Psoas muscle (tissue), 7 donors: ENCODE measurements at regions not wholly inside any gene's neighbourhood (a gene's known extent, or its start where the extent isn't known, plus 50 kb on each side); places are given as distances from the start of the nearest gene placed in this dataset.

ENCODE experiments used
- ATAC-seq, 4 donors: fragments of 200-7000 bp; cut with Tn5 transposase; one replicate each; pipeline ENCODE4 v1.9.1; 2020; ENCODE audit warnings: moderate library complexity in 3 of 4, mild to moderate bottlenecking in 2 of 4
- DNase-seq, 2 donors: peaks; one replicate each; pipeline ENCODE4 v3.0.0-alpha.2; 2020
- H3K27ac ChIP-seq: fragments of 200-600 bp; one replicate; pipeline ENCODE4 v1.8.0; 2022
- H3K27me3 ChIP-seq, 3 donors: fragments of 200-600 bp in 1 of 3; one replicate each; pipeline versions ENCODE4 v1.6.1 to v1.8.0; 2013 to 2022; ENCODE audit warnings: low read length in 2 of 3, mild to moderate bottlenecking in 2 of 3, moderate library complexity in 1 of 3; ENCODE audit not compliant: insufficient read depth in 3 of 3
- H3K36me3 ChIP-seq, 2 donors: fragments of 200-600 bp in 1 of 2; one replicate each; pipeline versions ENCODE4 v1.6.1 to v1.8.0; 2013 to 2022; ENCODE audit warnings: low read depth in 1 of 2, mild to moderate bottlenecking in 1 of 2, moderate library complexity in 1 of 2; ENCODE audit not compliant: insufficient read depth in 1 of 2
- H3K4me1 ChIP-seq: fragments of 200-600 bp; one replicate; pipeline ENCODE4 v1.8.0; 2022
- H3K4me3 ChIP-seq: fragments of 200-600 bp; one replicate; pipeline ENCODE4 v1.8.0; 2022; ENCODE audit warnings: mild to moderate bottlenecking
- H3K9me3 ChIP-seq: fragments of 200-600 bp; one replicate; pipeline ENCODE4 v1.8.0; 2022
- CTCF ChIP-seq: fragments of 200-600 bp; IDR thresholded peaks from one replicate; pipeline ENCODE4 v1.8.0; 2022; ENCODE audit warnings: antibody characterized with exemption
- WGBS, 3 donors: extraction: QIAGEN DNeasy Blood & Tissue Kit; methylation state at CpG; one replicate each; pipeline versions ENCODE4 v1.1.6 to v1.1.7; 2013; 5-methylcytosine and 5-hydroxymethylcytosine counted together
- intact Hi-C, 2 donors: fragments of 100-400 bp; cut with DNase I; formaldehyde crosslinking; loops; one replicate each; pipeline versions ENCODE4 v1.11.0 to v1.14.2; 2022
- donor health status: healthy with polysubstance abuse.
- donor health status: DM: no; HTN: no; CAD: no; lungs with moderate emphysema.
- donor health status: Bipolar disorder and iron deficiency.
- donor health status: healthy.
- donor health status: DM: yes; HTN: yes; CAD: no.
- donor health status: DM: no; HTN: no; CAD: no.
- donor health status: DM: yes; HTN: yes; CAD: no.

DNA sequence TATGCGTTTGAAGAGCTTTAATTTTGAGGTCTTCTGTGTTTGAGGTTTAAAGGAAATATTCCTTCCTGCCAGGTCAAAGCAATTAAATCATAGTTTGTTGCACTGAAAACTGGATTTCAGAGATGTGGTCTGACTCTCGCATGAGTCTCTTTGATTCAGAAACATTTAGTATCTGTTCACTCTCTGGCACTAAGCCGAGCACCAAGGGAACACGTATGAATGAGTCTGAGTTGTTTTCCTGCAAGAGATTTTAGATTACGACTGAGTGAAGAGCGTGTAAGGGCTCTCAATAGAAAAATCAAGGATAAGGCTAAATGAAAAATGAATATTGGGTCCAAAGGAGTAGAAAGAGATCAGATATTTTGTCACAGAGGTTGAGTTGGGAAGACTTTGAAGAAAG is 875.4 kb upstream of the PRKX start:
- no peaks in the 10 kb centered on the region for H3K9me3 ChIP-seq
- TF ChIP-seq CTCF, result no peak
- WGBS, 3 donors, result 74 to 81% (median 76%) methylated on average over 6 of the region's 6 CpGs
- DNase-seq (no peak), ATAC-seq (no peak)
- intact Hi-C loops, result no loop called here
- no peaks in the 10 kb centered on the region for H3K36me3 ChIP-seq
- no peaks in the 10 kb centered on the region for H3K4me1 ChIP-seq
- H3K27me3 ChIP-seq, result no peaks in the 10 kb centered on the region
- H3K27ac ChIP-seq, result no peak overlapping the region
- H3K4me3 ChIP-seq, result no peak overlapping the region

- Histone ChIP-seq H3K9me3 (no peaks in the 10 kb centered on the region), H3K4me3 (no peak overlapping the region), H3K4me1 (no peaks in the 10 kb centered on the region), H3K36me3 (no peaks in the 10 kb centered on the region), H3K27me3 (no peaks in the 10 kb centered on the region), H3K27ac (no peak overlapping the region)
- ATAC-seq, result no peak
- 72 to 76% (median 73%) methylated on average over 5 of the region's 5 CpGs for WGBS, 3 donors
- intact Hi-C loops, result no loop called here
- TF ChIP-seq CTCF, result no peak
- DNase-seq, result no peak
Measured at GRCh38 chrX:4588466-4588865, 875.0 kb upstream of the PRKX start.

DNA sequence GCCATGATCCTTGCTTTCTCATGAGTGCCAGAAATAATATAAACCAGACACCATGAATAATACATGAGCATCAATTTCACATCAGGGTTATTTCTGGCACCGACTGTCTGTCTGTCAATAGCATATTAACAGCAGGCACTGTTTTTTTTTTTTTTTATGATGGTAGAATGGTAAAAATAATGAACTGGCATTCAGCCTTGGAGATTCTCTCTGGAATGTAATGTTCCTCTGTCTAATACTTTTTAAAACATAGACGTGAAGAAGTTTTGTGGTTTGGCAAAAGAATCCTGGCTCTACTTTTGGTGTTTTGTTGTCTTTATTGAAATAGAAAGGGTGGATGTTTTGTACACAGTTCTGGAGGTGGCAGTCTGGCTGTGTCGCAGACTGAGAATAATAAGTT is 874.6 kb upstream of the PRKX start:
- H3K27ac ChIP-seq, result no peak overlapping the region
- H3K27me3 ChIP-seq, result no peaks in the 10 kb centered on the region
- no peak for TF ChIP-seq CTCF
- H3K4me3 ChIP-seq, result no peak overlapping the region
- DNase-seq (no peak), ATAC-seq (no peak)
- 62 to 74% (median 70%) methylated on average over 3 of the region's 3 CpGs for WGBS, 3 donors
- H3K4me1 ChIP-seq, result no peaks in the 10 kb centered on the region
- intact Hi-C loops, result no loop called here
- H3K9me3 ChIP-seq, result no peaks in the 10 kb centered on the region
- no peaks in the 10 kb centered on the region for H3K36me3 ChIP-seq

DNA sequence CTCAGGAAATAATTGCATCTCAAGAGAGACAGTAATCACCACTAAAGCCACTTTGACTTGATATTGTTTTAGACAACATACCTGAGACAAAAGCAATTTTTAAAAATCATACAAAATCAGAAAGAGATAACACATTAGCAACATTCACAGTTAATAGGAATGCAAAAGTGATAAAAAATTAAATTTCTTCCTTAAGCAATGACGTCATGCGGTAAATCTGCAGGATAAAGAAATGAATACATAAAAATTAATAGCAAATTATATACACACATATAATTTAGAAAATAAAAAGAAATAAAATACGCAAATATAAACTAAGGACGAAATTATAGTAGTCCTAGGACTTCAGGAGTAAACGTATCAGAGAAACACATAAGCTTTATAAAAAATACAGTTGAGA is 866.5 kb upstream of the PRKX start:
- 82 to 90% (median 85%) methylated on average over 5 of the region's 5 CpGs for WGBS, 3 donors

More for the DNA sequence above, 866.5 kb upstream of the PRKX start:
- no peaks in the 10 kb centered on the region for H3K36me3 ChIP-seq
- intact Hi-C loops, result no loop called here
- H3K27me3 ChIP-seq, result no peaks in the 10 kb centered on the region
- no peak for ATAC-seq
- H3K9me3 ChIP-seq, result no peaks in the 10 kb centered on the region
- TF ChIP-seq CTCF, result no peak
- no peak for DNase-seq
- H3K27ac ChIP-seq, result no peak overlapping the region
- H3K4me1 ChIP-seq, result no peaks in the 10 kb centered on the region
- H3K4me3 ChIP-seq, result no peak overlapping the region
